ENCODE measurements at regions not wholly inside any gene's neighbourhood (a gene's known extent, or its start where the extent isn't known, plus 50 kb on each side); places are given as distances from the start of the nearest gene placed in this dataset.
"Not testable (repeated sequence)": the region's sequence is repeated elsewhere in the genome, so short reads cannot be mapped to it uniquely, and the experiment has no call there.

GRCh38 chr10:35263827-35264226, 72.5 kb upstream of the CCNY start:
- H3K4me1 Mint-ChIP-seq; intact Hi-C loops (cut with micrococcal nuclease); H2AFZ ChIP-seq (ENCODE audit: insufficient read depth, low read depth, low read length, poor library complexity, severe bottlenecking); DNase-seq; H3K4me3 Mint-ChIP-seq; H3K27me3 Mint-ChIP-seq (ENCODE audit: low read depth in 3 of 3); H3K9me3 Mint-ChIP-seq; H3K36me3 Mint-ChIP-seq; H3K9ac ChIP-seq (ENCODE audit: insufficient read depth, low read length, poor library complexity, severe bottlenecking); H3K4me2 ChIP-seq (replicated peaks; ENCODE audit: extremely low read depth, low read length, poor library complexity, severe bottlenecking); H3K27me3 ChIP-seq (ENCODE audit: control insufficient read depth in 2 of 2, insufficient read depth in 2 of 2, low read length in 2 of 2); H3K79me2 ChIP-seq (ENCODE audit: insufficient read depth, low read length); H3K27ac ChIP-seq (ENCODE audit: low read depth in 1 of 2, low read length in 2 of 2); H4K20me1 ChIP-seq (ENCODE audit: insufficient read depth, low read length); H3K4me1 ChIP-seq (ENCODE audit: control insufficient read depth in 1 of 2, insufficient read depth in 2 of 2, low read length in 2 of 2); H3K36me3 ChIP-seq (replicated peaks in 1 of 2; ENCODE audit: control insufficient read depth in 1 of 2, insufficient read depth in 2 of 2, low read length in 2 of 2); H3K27ac Mint-ChIP-seq; H3K4me3 ChIP-seq (replicated peaks in 1 of 3; ENCODE audit: low read depth in 2 of 3, low read length in 3 of 3); H3K9me3 ChIP-seq (replicated peaks in 1 of 2; ENCODE audit: control insufficient read depth in 1 of 2, insufficient read depth in 1 of 2, low read length in 2 of 2): not testable (repeated sequence)
- WGBS (ENCODE audit: insufficient coverage): no CpG with 5 or more reads among the region's 3 CpGs

GRCh38 chr10:35264636-35265035, 71.7 kb upstream of the CCNY start:
- intact Hi-C loops (cut with micrococcal nuclease); H2AFZ ChIP-seq (ENCODE audit: insufficient read depth, low read depth, low read length, poor library complexity, severe bottlenecking); H3K27me3 ChIP-seq (ENCODE audit: control insufficient read depth in 2 of 2, insufficient read depth in 2 of 2, low read length in 2 of 2); H3K4me2 ChIP-seq (replicated peaks; ENCODE audit: extremely low read depth, low read length, poor library complexity, severe bottlenecking); H3K27me3 Mint-ChIP-seq (ENCODE audit: low read depth in 3 of 3); H3K9ac ChIP-seq (ENCODE audit: insufficient read depth, low read length, poor library complexity, severe bottlenecking); H3K9me3 Mint-ChIP-seq; H3K4me3 Mint-ChIP-seq; H3K4me3 ChIP-seq (replicated peaks in 1 of 3; ENCODE audit: low read depth in 2 of 3, low read length in 3 of 3); H4K20me1 ChIP-seq (ENCODE audit: insufficient read depth, low read length); H3K27ac ChIP-seq (ENCODE audit: low read depth in 1 of 2, low read length in 2 of 2); H3K36me3 ChIP-seq (replicated peaks in 1 of 2; ENCODE audit: control insufficient read depth in 1 of 2, insufficient read depth in 2 of 2, low read length in 2 of 2); DNase-seq; H3K79me2 ChIP-seq (ENCODE audit: insufficient read depth, low read length); H3K9me3 ChIP-seq (replicated peaks in 1 of 2; ENCODE audit: control insufficient read depth in 1 of 2, insufficient read depth in 1 of 2, low read length in 2 of 2); H3K36me3 Mint-ChIP-seq; H3K4me1 ChIP-seq (ENCODE audit: control insufficient read depth in 1 of 2, insufficient read depth in 2 of 2, low read length in 2 of 2): not testable (repeated sequence)
- 90% methylated on average over 2 of the region's 7 CpGs for WGBS (ENCODE audit: insufficient coverage)
- Mint-ChIP-seq H3K4me1 (peaks cover 10% of the 10 kb centered on the region), H3K27ac (peak overlapping the region in 1 of 7 donors; percentile 68)

DNA sequence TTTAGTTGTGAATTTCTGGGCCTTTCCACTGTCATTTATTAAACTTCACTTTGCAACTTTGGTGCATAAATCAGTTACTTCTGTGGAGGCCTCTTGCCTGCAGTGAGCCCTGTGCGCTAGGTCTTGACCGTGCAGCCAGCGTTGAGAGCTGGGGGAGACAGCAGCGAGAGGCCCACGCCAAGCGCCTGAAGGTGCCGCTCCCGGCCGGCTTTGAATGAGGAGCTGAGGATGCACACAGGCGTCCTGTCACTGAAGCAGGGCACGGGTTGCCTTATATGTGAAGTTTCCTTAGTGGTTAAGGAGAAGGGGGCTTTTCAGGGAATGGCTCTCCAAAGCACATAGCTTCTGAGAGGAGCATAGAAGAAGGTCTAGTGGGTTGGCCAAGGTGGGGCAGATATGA, 70.9 kb upstream of the CCNY start:
- no peaks in the 10 kb centered on the region for H3K27me3 ChIP-seq (ENCODE audit: control insufficient read depth in 2 of 2, insufficient read depth in 2 of 2, low read length in 2 of 2)
- H3K9me3 ChIP-seq (replicated peaks in 1 of 2; ENCODE audit: control insufficient read depth in 1 of 2, insufficient read depth in 1 of 2, low read length in 2 of 2): no peaks in the 10 kb centered on the region
- peaks cover 2 to 5% (median 4%) of the 10 kb centered on the region in 3 donors for H3K27me3 Mint-ChIP-seq (ENCODE audit: low read depth in 3 of 3)
- no peak overlapping the region for H3K4me3 Mint-ChIP-seq
- H4K20me1 ChIP-seq (ENCODE audit: insufficient read depth, low read length): no peaks in the 10 kb centered on the region
- H3K79me2 ChIP-seq (ENCODE audit: insufficient read depth, low read length): no peaks in the 10 kb centered on the region
- H3K9ac ChIP-seq (ENCODE audit: insufficient read depth, low read length, poor library complexity, severe bottlenecking): no peak overlapping the region
- H3K4me1 ChIP-seq (ENCODE audit: control insufficient read depth in 1 of 2, insufficient read depth in 2 of 2, low read length in 2 of 2): peaks cover 6 to 7% of the 10 kb centered on the region in 2 donors
- intact Hi-C loops (cut with micrococcal nuclease): no loop called here
- no peaks in the 10 kb centered on the region for H3K36me3 Mint-ChIP-seq
- H3K4me1 Mint-ChIP-seq: peaks cover 10% of the 10 kb centered on the region
- H3K9me3 Mint-ChIP-seq: peaks cover 0 to 2% (median 0%) of the 10 kb centered on the region in 7 donors
- H3K27ac ChIP-seq (ENCODE audit: low read depth in 1 of 2, low read length in 2 of 2): no peak overlapping the region
- DNase-seq: no peak
- H2AFZ ChIP-seq (ENCODE audit: insufficient read depth, low read depth, low read length, poor library complexity, severe bottlenecking): no peak overlapping the region
- WGBS (ENCODE audit: insufficient coverage): 94% methylated on average over 11 of the region's 11 CpGs
- H3K4me2 ChIP-seq (replicated peaks; ENCODE audit: extremely low read depth, low read length, poor library complexity, severe bottlenecking): no peak overlapping the region
- no peak overlapping the region for H3K27ac Mint-ChIP-seq
- H3K36me3 ChIP-seq (replicated peaks in 1 of 2; ENCODE audit: control insufficient read depth in 1 of 2, insufficient read depth in 2 of 2, low read length in 2 of 2): no peaks in the 10 kb centered on the region
- no peak overlapping the region for H3K4me3 ChIP-seq (replicated peaks in 1 of 3; ENCODE audit: low read depth in 2 of 3, low read length in 3 of 3)
- TF ChIP-seq, protein P1, sequence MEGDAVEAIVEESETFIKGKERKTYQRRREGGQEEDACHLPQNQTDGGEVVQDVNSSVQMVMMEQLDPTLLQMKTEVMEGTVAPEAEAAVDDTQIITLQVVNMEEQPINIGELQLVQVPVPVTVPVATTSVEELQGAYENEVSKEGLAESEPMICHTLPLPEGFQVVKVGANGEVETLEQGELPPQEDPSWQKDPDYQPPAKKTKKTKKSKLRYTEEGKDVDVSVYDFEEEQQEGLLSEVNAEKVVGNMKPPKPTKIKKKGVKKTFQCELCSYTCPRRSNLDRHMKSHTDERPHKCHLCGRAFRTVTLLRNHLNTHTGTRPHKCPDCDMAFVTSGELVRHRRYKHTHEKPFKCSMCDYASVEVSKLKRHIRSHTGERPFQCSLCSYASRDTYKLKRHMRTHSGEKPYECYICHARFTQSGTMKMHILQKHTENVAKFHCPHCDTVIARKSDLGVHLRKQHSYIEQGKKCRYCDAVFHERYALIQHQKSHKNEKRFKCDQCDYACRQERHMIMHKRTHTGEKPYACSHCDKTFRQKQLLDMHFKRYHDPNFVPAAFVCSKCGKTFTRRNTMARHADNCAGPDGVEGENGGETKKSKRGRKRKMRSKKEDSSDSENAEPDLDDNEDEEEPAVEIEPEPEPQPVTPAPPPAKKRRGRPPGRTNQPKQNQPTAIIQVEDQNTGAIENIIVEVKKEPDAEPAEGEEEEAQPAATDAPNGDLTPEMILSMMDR (IDR thresholded peaks at IDR 0.05): no peak
